ENCODE measurements at regions not wholly inside any gene's neighbourhood (a gene's known extent, or its start where the extent isn't known, plus 50 kb on each side); places are given as distances from the start of the nearest gene placed in this dataset.

DNA sequence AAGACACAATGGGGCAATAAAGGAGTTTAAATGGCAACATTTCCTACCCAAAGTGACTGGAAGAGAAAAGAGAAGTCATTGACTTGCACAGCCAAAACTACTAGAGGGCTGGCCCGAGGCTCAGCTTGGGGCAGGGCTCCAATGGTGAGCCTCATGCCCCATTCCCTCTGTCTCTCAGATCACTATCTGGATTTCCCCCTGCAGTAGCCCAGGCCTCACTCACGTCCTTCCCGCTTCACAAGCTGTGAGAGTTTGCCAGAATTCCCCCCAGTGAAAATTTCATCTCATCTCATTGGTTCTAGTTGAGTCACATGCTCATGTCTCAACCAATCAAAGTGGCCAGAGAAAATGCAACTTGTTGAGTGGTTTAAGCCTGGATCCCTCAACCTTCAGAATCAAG, 181.3 kb downstream of the WDR11 start:
- no peak for DNase-seq (ENCODE audit: low read depth, low spot score)

DNA sequence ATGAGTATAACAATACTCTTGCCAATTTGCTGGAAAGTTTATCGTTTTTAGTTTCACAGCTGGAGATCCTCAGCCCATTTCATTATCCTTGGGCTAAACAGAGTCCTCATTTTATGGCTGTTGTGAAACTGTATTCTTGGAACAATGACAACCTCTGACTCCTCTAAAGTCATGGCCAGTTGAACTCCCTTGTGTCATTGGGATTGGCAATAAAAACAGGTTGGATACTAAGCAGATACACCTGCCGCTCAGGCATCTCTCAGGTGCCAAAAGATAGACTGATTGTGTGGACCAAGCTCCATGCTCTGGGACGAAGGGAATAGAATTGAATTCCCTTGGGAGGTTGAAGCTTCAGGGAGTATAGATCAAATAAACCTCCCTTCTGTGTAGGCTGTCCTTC, 182.2 kb downstream of the WDR11 start:
- no peak for DNase-seq (ENCODE audit: low read depth, low spot score)

DNA sequence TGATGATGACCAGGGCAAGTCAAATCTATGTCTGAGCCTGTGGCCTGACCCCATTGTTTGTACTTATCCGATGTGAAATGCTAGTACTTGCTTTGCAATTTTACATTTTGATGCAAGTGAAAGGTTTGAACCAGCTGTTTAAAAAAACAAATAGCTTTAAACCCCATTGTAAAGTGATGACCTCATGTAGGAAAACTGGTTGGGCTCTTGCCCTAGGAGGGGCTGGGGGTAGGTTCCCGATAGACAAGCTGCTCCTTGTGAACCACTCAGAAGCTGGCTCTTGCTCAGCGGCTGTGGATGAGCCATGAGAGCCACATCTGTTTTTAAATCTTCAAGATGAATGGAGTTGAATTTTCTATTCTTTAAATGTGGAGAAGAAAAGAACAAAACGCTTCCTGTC, 185.3 kb downstream of the WDR11 start:
- DNase-seq (ENCODE audit: low read depth, low spot score): no peak

DNA sequence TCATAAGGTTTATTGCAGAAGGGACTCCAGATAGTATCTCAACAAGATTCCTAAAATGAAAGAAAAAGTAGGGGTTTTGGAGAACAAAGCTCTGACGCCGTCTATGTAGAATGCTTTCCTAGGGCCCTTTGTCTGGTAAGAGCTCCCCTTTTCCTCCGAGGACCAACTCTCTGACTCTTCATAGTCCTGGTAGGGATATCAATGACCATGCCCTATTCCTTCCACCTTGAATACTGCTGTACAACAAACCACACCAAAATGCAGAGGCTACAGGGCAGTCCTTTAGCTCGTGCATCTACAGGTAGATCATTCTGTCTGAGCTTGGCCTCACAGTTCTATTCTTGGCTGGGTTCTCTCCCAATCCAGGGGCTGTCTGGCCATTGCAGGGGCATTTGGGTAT, 190.3 kb downstream of the WDR11 start:
- DNase-seq (ENCODE audit: low read depth, low spot score): no peak

DNA sequence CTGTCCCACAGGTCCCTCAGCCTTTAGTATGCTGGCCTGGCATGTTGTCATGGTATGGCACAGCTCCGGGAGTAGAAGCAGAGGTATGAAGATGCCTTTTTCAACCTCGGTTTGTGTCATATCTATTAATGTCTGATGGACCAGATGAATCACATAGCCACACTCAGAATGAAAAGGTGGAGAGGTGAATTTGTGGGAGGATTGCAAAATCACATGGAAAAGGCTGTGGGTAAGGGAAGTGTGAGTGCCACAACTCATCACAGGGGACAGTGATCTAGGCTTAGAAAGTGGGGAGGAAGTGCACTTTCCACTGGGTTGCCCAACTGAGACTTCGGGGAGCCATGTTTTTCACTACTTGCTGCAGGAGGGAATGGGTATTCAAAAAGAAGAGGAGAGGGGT, 190.7 kb downstream of the WDR11 start:
- no peak for DNase-seq (ENCODE audit: low read depth, low spot score)

DNA sequence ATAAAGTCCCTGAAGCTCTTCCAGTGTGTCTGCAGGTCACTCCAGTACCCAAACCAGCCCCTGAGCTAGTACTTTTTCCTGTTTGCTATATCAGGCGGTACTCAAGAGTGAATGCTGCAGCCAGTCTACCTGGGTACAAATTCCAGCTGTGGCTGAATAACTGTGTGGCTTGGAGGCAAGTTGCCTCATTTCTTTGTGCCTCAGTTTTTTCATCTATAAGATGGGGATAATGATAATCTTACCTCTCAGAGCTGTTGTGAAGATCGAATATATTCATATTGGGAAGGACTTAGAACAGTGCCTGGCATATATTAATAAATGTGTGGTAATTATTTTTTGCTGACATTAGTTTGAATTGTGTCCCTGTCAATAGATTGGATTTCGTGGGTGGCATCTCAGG, 191.2 kb downstream of the WDR11 start:
- no peak for DNase-seq (ENCODE audit: low read depth, low spot score)

DNA sequence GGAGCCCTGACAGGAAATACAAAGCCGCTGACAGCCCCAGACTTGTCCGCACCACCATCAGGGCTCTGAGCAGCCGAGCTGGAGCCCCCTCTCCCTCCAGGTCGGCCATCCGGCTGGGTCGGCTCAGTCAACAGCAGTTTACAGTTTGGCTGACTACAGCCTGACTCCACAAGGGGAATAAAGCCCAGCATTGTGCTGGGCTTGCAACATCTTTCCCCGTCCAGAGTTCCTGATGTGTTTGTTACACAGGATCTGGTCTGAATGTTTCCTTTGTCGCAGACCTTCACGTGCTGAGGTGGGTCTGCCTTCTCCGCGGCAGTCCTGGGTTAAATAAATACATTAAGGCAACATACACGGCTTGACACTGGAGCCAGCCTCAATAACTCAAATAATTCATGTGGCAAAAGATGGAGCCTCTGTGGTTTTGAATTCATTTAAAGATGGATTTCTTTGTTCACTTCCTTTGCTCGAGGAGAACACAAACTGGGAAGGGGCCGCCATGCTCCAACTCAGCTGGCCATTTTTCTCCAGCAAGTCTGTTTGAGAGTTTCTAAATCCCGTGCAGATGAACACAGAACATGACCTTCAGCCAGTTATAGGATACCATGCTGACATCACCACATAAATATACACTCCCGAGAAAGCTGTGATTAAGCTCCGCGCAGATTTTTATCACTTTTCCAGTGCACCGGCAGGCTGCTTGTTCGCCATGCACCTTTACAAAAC, 192.1 kb downstream of the WDR11 start:
- no peak for DNase-seq (ENCODE audit: low read depth, low spot score)

DNA sequence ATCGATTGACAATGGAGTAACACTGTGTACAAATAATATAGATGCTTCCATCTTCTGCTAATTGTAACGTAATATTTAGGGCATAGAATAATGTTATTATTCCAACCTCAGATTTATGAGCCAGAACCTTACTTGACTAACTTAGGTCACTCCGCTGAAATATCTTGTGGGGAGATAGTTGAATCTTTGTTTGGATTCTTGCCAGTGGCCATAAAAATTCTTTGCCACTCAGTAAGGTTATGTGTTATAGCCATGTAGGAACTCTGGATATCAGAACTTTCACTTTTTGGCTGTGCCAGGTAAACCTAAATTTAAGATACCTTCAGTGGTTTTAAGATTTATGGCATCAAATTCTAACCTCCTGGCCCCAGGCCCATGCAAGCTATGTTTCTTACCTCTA, 197.6 kb downstream of the WDR11 start:
- DNase-seq (ENCODE audit: low read depth, low spot score): no peak

DNA sequence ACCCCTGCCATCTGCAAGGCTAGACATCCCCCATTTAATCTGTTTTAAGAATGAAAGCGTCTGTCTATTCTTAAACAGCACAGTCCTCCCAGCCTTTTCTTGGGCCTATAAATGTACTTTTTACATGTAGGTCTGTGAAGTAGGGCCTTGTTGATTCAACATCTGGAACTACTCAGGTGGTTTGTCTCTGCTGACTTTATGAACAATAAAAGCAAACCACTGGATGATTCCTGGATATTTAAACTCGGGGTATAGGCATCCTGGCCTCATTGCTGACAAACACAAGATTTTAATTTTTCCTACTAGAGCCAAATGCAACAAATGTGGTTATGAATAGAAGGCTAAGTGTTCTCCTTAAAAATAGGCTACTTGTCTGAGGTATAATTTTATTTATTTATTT, 198.3 kb downstream of the WDR11 start:
- DNase-seq (ENCODE audit: low read depth, low spot score): no peak

DNA sequence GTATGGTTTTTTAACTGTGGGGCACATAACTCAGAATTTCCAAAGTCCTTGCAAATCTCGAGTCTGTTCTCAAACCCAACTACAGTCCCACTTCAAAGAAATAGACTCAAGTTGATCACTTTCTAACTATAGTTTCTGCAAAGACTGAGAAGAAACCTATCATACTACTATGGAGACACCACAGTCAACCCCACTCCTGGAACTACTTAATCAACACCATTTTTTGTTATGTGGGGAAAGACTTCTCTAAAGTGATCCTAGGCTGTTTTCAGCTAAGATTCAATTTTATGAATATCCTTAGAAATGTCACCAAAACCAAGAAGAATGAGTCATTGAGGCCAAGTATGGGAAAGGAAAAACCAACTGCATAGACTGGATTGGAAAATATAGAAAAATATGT, 198.8 kb downstream of the WDR11 start:
- no peak for DNase-seq (ENCODE audit: low read depth, low spot score)

DNA sequence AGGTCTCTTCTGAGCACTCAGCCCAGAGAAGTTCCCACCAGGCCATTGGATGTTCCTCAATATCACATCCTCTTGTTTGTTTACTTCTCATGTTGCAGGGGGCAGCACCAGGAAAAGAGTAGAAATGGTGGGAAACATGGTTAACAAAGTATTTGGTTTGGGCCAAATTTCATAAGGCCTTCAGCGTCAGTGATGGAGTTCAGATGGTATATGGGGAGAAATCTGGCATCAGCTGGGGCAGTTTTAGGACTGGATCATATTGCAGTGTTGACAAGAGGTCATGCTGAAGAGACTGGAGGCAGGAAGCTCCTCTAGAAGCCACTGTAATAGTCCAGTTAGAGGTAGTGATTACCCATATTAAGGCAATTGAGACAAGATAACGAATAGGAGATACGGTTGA, 200.0 kb downstream of the WDR11 start:
- no peak for DNase-seq (ENCODE audit: low read depth, low spot score)

DNA sequence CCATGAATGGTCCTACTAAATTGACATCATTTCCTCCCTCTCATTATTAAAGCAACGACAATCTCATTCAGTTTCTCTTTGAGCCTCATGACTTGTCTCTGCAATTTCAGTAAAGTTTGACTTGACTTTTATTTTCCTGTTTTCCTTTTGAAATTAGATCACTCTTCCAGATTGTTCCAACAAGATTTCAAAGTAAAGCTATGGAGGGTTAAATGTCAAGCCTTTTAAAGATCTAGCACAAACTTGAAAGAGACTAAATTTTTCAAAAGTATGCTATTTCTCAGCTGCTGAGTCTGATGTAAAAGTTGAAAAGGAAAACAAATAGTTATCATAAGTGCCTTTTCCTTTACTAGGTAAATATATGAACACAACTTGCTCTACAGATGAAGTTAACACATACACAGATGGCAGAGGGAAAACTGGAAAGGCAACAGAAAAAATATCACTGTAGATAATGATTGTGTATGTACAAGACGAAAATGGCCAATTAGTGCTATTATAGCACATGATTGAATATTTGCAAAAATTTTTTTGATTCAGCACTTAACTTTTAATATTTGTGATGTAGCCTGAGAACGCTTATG, 200.6 kb downstream of the WDR11 start:
- DNase-seq (ENCODE audit: low read depth, low spot score): no peak

DNA sequence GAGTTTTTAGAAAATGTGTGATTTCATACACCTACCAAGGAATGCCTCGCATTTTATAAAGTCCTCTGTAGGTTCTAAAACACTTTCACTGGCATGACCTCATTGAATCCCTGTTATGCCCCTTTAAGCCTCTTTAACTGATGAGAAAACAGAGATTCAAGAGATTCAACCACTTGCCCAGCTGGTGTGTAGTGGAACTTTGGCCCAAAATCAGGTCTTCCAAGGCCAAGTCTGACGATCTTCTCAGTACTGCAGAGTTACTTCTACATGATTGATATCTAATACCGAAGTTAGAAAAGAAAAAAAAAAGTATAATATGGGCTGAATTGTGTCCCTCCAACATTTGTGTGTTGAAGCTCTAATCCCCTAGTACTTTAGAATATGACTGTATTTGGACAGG, 202.0 kb downstream of the WDR11 start:
- no peak for DNase-seq (ENCODE audit: low read depth, low spot score)

DNA sequence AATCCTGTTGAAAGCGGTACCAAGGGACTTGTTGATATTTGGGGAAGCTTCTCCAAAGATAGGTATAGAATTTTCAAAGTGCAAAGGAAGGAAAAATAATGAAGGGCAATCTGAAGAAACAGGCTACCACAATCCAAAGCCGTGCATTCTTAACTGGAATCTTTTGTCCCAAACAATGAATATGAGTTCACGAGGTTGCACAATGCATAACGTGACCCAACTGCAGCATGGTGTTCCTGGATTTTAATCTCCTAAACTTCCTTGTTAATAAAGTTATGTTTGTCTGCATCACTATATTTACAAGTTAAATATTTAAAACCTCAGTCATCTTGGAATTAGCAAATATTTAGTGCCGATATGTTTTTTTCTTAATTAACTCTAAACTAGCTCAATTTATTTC, 203.7 kb downstream of the WDR11 start:
- DNase-seq (ENCODE audit: low read depth, low spot score): no peak

DNA sequence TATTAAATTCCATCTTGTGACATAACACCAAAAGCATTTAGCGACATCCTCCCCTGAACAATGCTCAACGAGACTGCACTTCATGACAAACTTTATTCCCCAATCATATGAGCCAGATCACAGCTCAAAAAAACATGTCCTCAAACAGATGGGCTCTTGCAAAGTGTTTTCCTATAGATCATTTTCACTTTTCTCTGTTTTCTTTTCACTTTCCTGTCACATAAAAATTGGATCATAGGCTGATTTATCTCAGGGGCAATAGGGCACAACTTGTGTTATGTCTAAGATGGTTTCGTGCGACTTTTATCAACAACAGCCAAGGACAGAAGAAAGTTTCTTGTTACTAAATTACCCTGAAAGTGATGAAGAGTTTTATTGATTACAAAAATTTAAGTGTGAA, 206.1 kb downstream of the WDR11 start:
- no peak for DNase-seq (ENCODE audit: low read depth, low spot score)

DNA sequence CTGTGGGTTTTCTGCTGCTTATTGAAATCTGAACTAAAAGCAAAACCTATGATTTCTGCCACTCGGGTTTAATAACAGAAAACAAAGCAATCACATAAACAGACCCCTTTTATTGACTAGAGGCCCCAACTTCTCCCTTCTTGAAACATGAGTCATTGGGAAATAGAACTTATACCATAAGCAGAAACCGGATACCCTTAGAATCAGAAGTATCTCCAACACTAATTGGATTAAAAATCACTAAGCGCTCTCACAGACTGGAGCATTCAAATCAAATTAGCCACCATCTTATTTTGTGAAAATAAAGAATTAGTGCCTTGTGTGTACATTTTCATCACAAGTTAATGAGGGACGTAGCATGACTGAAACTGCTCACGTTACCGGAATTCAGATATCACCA, 206.9 kb downstream of the WDR11 start:
- DNase-seq (ENCODE audit: low read depth, low spot score): no peak

DNA sequence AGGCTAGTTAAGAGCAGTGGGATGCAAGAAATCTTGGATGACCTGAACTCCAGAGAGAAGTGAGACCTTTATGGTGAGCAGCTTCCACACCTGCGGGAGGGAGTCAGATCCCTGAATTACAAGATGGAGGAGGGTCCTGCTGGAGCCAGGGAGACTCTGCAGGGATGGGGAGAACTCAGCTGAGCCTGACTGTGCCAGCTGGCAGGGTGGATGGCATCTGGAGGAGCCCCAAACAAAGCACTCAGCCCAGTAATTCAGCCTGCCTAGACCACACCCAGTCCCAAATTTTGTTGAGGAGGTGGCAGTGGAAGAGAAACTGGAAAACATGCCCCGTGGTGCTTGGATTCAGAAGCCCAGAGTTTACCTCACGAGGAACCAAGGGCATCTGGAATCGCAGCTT, 208.2 kb downstream of the WDR11 start:
- no peak for DNase-seq (ENCODE audit: low read depth, low spot score)

DNA sequence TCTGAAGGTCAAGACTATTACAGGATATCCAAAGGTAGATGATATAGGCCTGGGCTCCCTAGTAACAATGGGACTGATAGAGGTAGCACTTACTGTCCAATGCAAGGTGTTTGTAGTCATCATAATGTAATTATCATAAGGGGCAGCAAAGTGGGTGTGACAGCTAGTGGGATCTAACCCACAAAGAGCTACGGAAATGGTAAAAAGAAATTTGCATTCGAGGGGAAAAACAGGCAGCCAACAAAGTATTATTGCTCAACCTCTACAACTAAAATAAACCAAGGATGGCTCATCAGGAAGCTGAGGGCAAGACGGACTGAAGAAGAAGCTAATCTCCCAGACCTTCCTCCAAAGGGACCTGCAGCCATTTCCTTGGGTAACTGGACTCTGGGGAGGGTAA, 211.0 kb downstream of the WDR11 start:
- no peak for DNase-seq (ENCODE audit: low read depth, low spot score)

DNA sequence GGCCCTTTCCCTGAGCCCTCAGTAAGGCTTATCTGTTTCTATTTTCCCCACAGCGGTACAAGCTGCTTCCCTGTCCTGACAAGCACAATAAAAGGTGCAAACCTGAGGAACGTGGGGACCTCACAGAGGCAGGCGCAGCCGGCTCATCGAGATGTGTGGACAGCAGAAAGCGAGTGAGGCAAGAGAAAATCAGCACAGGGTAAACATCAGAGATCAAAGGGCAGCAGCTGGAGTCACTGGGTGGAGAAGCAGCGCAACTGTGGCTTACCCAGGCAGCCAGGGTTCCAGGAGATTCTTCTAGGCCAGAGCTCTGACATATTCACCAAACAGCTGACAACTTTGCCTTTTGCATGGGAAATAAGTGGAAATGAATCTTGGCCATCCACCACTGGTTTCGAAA, 212.6 kb downstream of the WDR11 start:
- DNase-seq (ENCODE audit: low read depth, low spot score): no peak

DNA sequence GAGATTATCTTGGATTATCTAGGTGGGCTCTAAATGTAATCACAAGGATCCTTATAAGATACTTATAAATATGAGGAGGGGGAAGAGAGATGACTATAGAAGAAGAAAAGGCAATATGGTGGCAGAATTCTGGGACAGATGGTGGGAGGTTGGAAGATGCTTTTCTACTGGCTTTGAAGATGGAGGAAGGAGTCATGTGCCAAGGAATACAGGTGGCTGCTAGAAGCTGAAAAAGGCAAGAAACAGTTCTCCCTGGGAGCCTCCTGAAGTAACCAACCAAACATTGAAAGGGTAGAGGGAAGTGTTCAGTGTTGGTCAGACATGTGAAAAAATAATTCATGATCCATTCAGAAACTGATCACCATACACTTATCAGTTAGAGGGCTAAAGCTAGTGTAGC, 213.3 kb downstream of the WDR11 start:
- no peak for DNase-seq (ENCODE audit: low read depth, low spot score)

DNA sequence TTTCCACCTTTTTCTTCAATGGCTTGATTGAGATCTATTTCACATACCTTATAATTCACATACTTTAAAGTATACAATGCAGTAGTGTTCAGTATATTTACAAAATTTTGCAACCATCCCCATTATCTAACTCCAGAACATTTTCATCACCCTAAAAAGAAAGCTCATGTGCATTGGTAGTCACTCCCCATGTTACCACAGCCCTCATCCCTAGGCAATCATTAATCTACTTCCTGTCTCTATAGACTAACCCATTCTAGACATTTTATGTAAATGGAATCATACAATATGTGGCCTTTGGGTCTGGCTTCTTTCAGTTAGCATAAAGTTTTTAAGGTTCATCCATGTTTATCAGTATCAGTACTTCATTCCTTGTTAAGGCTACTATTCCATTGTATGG, 214.2 kb downstream of the WDR11 start:
- DNase-seq (ENCODE audit: low read depth, low spot score): no peak

DNA sequence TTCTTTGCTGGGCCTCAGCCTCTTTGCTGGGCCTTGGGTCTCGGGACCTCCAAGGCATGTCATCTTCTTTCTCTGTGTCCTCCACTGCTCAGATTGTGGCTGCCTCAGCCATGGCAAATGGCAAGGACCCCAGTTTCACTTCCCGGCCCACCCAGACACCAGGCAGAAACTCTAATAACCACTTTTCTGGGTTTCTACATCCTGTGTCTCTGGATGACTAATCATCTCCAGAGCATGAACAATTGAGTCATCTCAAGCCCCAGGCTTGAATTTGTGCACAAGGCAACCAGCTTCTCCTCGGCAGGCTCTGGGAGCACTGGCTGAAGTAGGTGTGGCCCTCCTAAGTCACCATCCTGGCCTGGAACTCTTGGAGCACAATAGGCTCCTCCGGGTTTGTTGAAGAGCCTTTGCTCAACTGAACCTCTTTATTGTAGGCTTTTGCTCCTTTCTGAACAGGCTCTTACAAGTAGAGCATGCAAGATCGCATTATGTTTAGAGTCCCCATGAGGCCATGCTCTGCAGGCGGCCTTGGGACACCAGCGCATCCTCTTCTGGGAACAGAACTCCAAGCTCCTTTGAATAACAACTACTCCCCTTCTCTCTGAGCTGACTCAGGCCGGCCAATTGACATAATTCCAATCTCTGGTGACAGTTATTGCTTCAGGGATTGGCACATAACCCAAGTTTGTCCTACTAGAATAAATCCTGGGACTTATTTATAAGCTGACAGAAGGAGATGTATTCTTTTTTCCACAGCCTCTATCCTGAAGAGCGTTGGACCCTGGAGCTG, 218.1 kb downstream of the WDR11 start:
- DNase-seq (ENCODE audit: low read depth, low spot score): no peak
